ENCODE measurements at regions not wholly inside any gene's neighbourhood (a gene's known extent, or its start where the extent isn't known, plus 50 kb on each side); places are given as distances from the start of the nearest gene placed in this dataset.

- TF ChIP-seq CTCF (IDR thresholded peaks at IDR 0.05 in 2 of 3, conservative IDR thresholded peaks at IDR 0.05 in 1 of 3; ENCODE audit: control insufficient read depth in 2 of 3, extremely low read depth in 1 of 3, insufficient read depth in 1 of 3, low read depth in 3 of 3, low read length in 3 of 3), result no peak
- TF ChIP-seq TARDBP (IDR thresholded peaks at IDR 0.05; ENCODE audit: borderline replicate concordance), result no peak
Measured at GRCh38 chr18:10604182-10604581, 78.4 kb downstream of the NAPG start.

All from GM12878 (cell line).